ENCODE measurements at regions not wholly inside any gene's neighbourhood (a gene's known extent, or its start where the extent isn't known, plus 50 kb on each side); places are given as distances from the start of the nearest gene placed in this dataset.
"Not testable (repeated sequence)": the region's sequence is repeated elsewhere in the genome, so short reads cannot be mapped to it uniquely, and the experiment has no call there.

- no peak for DNase-seq (ENCODE audit: low read depth in 3 of 3, low spot score in 1 of 3)
Measured at GRCh38 chr4:111022758-111023157, 399.9 kb upstream of the PITX2 start.

DNA sequence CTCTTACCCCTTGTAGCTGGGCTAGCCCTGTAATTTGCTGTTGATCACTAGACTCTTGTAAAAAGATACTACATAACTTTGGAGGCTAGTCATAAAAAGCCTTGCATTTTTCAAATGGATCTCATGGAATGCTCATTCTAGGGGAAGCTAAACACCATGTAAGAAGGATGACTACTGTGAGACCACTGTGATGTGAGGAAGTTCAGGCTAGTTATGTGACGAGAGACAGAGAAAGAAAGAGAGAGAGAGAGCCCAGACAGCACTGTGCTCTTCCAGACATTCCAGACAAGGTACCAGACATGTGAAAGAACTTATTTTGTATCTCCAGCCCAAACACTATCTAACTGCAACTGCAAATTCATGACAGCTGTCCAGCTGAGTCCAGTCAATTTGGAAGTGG lies 404.6 kb upstream of the PITX2 start:
- DNase-seq (ENCODE audit: low read depth in 3 of 3, low spot score in 1 of 3), result no peak

DNA sequence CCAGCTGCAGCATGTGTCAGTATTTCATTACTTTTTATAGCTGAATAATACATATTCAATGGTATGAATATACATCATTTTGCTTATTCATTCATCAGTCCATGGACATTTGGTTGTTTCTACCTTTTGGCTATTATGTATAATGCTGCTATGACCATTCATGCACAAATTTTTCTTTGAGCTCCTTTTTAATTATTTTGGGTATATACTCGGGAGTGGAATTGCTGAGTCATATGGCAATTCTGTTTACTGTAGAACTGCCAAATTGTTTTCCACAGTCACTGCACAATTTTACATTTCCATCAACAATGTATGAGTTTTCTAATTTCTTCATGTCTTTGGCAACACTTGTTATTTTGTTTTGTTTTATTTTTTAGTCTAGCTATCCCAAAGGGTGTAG lies 405.9 kb upstream of the PITX2 start:
- DNase-seq (ENCODE audit: low read depth in 3 of 3, low spot score in 1 of 3), result no peak

GRCh38 chr4:111031001-111031579 lies 408.2 kb upstream of the PITX2 start:
- no peak for DNase-seq (ENCODE audit: low read depth in 3 of 3, low spot score in 1 of 3)

- DNase-seq (ENCODE audit: low read depth in 3 of 3, low spot score in 1 of 3), result no peak
Measured at GRCh38 chr4:111031596-111031995, 408.7 kb upstream of the PITX2 start.

DNA sequence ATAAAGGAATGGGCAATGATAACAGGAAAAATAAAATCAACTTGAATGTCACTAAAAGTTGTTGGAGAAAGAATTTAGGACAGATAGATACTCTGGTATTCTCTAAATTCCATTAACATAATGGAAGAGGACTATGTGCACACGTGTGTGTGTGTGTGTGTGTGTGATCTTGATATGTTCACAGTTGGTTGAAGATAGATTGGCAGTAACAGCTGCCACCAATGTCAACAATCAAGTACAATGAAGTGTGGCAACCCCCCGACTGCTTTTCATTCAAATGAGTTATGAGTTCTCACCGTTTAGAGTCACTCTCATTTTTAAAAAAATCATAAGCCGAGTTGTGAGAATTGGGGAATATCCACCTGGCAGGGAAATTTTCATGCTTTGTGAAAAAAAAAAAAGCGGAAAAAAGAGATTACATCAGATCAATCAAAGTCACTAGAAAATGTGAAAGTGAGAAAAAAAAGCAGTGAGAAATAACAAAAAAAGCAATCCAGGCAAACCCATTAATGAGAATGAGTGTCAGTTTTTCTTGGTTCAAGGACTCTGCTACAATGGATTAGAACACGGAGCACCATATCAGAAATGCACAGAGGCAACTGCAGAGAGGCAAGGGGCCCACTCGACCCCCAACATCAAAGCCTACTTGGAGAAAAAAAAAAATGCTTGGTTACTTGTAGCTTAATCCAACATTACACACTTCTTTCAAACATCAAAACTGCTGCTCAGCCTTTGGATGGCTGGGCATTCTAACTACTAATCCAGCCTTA lies 414.9 kb upstream of the PITX2 start:
- DNase-seq (ENCODE audit: low read depth in 3 of 3, low spot score in 1 of 3), result no peak

- DNase-seq (ENCODE audit: low read depth in 3 of 3, low spot score in 1 of 3), result no peak
Measured at GRCh38 chr4:111040904-111041303, 418.0 kb upstream of the PITX2 start.

DNA sequence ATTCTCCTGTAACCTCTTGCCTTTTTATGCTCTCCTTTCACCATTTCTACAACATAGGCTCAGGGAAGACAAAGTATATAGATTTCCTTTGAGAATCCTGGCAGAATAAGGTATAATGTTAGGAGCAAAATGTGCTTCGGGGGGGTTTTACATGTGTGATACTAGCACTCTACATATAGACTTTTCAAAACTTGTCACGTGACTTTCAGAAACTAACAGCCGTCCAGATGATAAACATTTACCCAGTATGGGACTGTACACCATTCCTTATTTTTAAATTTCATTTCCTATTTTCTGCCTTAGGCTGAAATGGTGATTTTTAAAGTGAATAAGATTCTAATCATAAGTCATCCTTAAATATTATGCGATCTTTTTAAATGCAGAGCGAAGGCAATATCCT lies 420.4 kb upstream of the PITX2 start:
- DNase-seq (ENCODE audit: low read depth in 3 of 3, low spot score in 1 of 3), result no peak

DNA sequence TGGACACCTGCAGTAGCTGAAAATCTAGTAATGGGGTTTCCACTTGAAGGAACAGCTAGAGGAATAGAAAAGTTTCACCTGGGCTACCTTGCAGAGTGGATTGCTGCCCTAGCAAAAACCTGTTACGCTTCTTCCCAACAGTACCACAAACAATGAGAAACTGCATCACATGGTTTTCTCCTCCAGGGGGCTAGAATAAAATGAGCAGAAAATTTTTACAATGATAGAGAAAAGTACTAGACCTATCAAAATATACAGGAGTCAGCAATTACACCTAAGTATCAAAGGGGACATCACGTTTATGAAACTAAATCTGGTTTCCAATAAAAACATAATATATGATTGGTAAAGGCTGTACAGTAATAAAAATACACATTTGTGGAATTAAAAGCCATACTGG lies 423.1 kb upstream of the PITX2 start:
- no peak for DNase-seq (ENCODE audit: low read depth in 3 of 3, low spot score in 1 of 3)

- no peak for DNase-seq (ENCODE audit: low read depth in 3 of 3, low spot score in 1 of 3)
Measured at GRCh38 chr4:111046811-111047210, 423.9 kb upstream of the PITX2 start.

DNA sequence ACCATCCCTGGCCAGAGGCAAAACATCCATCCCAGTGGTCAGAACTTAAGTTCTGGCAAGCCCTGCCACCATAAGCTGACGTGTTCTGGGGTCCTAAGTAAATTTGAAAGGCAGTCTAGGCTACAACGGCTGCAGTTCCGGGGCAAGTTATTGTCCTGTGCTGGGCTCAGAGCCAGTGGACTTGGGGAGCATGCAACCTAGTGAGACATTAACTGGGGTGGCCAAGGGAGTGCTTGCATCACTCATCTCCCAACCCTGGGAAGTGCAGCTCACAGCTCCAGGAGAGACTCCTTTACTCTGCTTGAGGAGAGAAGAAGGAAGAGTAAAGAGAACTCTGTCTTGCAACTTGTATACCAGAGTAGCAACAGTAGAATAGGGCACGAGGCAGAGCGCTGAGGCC lies 425.4 kb upstream of the PITX2 start:
- no peak for DNase-seq (ENCODE audit: low read depth in 3 of 3, low spot score in 1 of 3)

- no peak for DNase-seq (ENCODE audit: low read depth in 3 of 3, low spot score in 1 of 3)
Measured at GRCh38 chr4:111064342-111064993, 441.6 kb upstream of the PITX2 start.

DNA sequence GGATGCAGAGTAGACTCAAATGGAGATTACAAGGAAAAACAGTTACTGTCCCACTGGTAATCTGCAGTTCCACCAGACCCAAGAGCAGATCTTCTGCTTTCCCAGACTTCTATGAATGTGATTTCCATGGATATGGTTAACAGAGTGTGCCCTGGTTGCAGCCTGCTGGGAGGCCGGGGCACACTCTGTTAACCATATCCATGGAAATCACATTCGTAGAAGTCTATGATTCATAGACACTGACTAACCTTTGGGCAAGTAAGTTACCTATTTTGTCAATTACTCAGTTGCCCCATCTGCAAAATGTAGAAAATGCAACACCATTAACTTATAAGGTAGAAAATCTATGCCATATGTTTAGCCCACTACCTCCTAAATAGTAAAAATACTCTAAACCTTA lies 443.1 kb upstream of the PITX2 start:
- DNase-seq (ENCODE audit: low read depth in 3 of 3, low spot score in 1 of 3), result no peak

DNA sequence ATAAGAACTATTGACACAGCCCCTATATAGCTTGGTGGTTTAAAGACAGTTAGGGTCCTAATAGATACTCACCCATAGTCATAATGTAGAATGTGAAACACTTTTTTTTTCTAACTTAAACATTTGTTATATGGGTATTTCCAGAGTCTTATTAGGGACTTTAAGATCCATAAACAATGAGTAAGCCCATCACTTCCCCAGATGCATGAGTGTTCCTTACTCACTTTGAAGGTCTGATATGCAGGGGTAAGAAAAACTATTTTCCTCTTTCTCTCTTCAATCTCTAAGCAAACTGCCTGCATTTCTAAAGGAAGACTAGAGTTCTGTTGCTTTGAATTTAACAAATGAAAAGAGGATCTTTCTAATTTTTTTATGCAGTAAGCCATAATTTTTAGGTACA lies 443.6 kb upstream of the PITX2 start:
- no peak for DNase-seq (ENCODE audit: low read depth in 3 of 3, low spot score in 1 of 3)

DNA sequence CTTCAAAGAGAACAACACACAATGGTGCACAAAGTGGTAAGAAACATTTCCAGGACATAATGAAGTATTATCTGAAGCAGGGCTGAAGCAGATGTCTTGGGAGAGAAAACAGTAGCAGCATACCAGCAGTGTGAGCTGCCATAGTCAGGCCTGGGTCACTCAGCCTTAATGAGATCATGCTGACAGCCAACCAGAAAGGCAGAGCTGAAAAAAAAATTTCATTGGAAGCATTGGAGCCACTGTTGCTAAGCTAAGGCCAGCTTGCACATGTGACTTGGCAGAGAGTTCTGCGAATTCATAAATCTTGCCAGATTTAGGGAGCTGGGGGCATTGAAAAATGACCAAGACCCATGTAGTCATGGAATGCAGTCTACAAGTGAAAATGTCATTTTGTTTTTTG lies 444.0 kb upstream of the PITX2 start:
- no peak for DNase-seq (ENCODE audit: low read depth in 3 of 3, low spot score in 1 of 3)

- DNase-seq (ENCODE audit: low read depth in 3 of 3, low spot score in 1 of 3), result no peak
Measured at GRCh38 chr4:111068883-111069282, 446.0 kb upstream of the PITX2 start.

- no peak for DNase-seq (ENCODE audit: low read depth in 3 of 3, low spot score in 1 of 3)
Measured at GRCh38 chr4:111070390-111070789, 447.5 kb upstream of the PITX2 start.

GRCh38 chr4:111074523-111075114 lies 451.7 kb upstream of the PITX2 start:
- DNase-seq (ENCODE audit: low read depth in 3 of 3, low spot score in 1 of 3), result no peak

DNA sequence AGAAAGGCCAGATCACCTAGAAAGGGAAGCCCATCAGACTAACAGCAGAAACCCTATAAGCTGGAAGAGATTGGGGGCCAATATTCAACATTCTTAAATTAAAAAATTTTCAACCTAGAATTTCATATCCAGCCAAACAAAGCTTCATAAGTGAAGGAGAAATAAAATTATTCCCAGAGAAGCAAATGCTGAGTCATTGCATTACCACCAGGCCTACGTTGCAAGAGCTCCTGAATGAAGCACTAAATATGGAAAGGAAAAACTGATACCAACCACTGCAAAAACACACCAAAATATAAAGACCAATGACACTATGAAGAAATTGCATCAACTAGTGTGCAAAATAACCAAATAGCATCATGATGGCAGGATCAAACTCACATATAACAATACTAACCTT lies 453.4 kb upstream of the PITX2 start:
- DNase-seq (ENCODE audit: low read depth in 3 of 3, low spot score in 1 of 3), result not testable (repeated sequence)

DNA sequence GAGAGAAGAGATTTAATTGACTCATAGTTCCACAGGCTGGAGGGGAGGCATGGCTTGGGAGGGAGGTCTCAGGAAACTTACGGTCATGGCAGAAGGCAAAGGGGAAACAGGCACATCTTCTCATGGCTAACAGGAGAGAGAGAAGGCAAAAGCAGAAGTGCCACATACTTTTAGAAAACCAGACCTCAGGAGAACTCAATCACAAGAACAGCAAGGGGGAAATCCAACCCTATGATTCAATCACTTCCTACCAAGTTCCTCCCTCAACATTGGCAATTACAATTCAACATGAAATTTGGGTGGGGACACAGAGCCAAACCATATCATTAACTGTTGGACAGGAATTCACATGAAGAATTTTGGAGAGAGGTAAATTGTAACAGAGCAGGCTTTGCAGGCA lies 485.3 kb upstream of the PITX2 start:
- no peak for DNase-seq (ENCODE audit: low read depth in 3 of 3, low spot score in 1 of 3)

GRCh38 chr4:111113591-111113990 lies 490.7 kb upstream of the PITX2 start:
- no peak for DNase-seq (ENCODE audit: low read depth in 3 of 3, low spot score in 1 of 3)

DNA sequence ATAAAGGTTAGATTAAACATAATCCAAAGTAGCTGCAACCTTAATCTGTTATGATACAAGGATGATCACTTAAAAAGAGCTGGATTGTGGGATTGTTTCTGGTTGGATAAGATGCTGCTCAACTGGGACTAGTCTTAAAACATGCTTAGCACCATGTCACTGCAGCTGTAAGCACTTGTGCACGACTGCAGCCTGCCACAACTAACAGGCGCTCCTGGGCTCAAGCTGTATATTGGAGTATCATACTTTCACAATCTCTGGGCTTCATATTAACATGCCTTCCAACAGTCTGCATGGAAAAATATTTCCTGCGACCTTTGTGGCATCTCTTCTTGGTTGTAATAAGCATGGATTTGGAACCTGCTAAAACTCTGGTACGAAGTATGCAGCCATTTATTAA lies 493.0 kb upstream of the PITX2 start:
- DNase-seq (ENCODE audit: low read depth in 3 of 3, low spot score in 1 of 3), result no peak
